HG03575 (cell line): ENCODE measurements at regions not wholly inside any gene's neighbourhood (a gene's known extent, or its start where the extent isn't known, plus 50 kb on each side); places are given as distances from the start of the nearest gene placed in this dataset.
"Not testable (repeated sequence)": the region's sequence is repeated elsewhere in the genome, so short reads cannot be mapped to it uniquely, and the experiment has no call there.

ENCODE experiments used
- ATAC-seq: cut with Tn5 transposase; IDR thresholded peaks from one replicate; pipeline ENCODE4 v1.9.1; 2021; ENCODE audit not compliant: unreplicated experiment, insufficient number of reproducible peaks, low FRiP score; ENCODE audit errors: extremely low read depth

DNA sequence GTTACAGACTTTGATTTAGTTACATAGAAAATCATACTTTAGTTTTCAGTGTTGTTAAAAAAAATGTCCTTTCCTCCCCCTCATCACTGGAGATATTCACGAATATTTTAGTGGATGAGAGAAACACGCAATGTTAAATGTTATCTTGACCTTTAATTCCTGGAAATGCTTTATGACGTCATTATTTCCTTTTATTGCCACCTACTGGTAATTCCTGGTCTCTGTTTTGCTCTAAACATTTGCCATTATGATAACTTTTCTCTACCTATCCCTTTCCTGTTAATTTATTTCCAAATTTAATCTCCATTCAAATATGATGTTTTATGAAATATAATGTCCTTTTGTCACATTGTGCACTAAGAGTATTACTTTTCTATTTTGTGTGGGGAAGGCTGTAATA, 770.6 kb downstream of the FAM181B start:
- no peak for ATAC-seq

DNA sequence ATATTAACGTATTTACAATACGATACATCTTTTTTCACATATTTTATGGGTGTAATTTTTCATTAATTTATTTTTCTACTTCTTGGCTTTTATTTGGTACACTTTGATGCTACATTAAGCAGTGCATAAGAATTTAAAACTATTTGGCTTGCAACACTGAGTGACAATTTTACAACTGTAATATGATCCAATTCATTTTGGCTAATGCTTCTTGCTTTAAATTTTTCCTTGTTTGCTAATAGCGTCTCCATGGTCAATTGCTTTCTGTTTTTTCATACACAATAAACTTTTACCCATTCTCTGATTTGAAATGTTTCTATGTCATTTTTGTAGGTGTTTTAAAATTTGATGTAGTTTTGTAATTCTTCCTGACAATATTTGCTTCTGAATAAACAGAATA, 773.2 kb downstream of the FAM181B start:
- no peak for ATAC-seq

DNA sequence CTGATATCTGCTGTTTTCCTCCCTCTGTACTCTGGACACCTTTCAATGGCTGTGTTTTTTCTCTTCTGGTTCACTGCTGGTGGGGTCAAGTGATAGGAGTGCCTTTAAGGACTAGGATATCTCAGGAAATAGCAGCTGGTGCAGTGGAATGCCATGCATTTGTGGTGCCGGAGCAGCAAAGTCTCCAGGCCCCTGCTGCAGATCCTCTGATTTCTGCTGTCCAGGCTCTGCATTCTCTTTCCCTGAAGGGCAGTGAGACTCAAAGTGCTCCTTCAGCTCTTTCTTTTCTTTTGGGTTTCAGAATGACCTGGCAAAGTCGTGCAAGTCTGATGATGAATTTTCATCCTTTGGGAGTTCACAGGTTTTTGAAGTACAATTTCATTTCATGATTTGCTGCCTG, 774.3 kb downstream of the FAM181B start:
- no peak for ATAC-seq

DNA sequence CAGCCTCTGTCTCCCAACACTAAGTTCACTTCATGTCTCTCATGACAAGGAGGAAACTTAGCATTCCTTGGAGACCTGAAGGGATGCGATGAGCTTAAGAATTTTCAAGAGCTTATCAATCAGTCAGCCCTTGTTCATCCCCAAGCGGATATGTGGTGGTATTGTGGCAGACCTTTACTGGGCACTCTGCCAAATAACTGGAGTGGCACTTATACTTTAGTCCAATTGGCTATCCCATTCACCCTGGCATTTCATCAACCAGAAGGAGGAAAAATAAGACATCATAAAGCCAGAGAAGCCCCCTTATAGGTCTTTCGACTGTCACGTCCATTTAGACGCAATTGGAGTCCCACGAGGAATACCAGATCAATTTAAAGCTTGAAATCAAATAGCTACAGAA, 779.4 kb downstream of the FAM181B start:
- not testable (repeated sequence) for ATAC-seq

DNA sequence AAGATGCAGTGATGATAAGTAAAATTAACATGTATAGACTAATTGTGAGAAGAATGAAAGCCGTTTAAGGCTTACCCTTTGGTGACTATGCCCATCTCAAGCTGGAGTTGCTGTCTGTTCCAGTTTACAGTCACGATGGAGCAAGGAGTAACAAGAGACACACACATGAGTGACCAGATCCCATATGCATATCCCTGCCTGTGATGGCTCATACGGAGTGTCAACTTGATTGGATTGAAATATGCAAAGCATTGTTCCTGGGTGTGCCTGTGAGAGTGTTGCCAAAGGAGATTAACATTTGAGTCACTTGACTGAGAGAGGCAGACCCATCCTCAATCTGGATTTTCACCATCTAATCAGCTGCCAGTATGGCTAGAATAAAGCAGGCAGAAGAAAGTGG, 786.8 kb downstream of the FAM181B start:
- ATAC-seq: no peak

DNA sequence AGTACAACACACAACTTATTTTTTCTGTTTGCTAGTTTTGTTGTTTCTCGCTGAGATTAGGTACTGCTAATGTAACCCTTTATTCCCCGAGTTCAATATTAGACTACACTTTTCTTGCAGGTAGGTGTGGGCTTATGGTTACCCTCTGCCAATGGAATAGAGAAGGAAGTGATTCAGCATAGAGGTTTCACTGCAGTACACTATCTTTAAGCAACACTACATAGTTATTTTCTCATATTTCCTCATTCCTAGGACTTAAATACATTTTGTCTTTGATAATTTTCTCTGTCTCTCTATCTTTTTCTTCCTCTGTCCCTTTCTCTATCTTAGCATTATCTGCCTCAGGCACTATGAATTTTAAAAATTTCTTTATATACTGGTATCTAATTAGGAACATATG, 791.0 kb downstream of the FAM181B start:
- no peak for ATAC-seq

DNA sequence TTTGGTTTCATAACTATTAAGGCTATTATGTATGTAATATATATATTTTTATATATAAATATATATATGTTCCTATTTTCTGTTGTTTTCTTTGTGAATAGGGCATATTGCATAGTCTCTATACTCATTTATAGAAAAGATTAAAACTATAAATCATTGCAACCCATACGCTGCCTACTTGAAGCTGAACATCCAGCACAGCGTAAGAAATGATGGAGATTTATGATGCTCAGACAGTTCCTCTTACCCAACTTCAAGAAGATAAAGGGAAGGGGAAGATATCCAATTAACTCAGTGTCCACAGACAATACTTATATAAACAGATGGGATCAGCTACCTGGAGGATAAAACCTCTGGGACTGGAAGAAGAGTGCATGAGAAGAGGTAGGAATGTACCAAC, 791.7 kb downstream of the FAM181B start:
- no peak for ATAC-seq

DNA sequence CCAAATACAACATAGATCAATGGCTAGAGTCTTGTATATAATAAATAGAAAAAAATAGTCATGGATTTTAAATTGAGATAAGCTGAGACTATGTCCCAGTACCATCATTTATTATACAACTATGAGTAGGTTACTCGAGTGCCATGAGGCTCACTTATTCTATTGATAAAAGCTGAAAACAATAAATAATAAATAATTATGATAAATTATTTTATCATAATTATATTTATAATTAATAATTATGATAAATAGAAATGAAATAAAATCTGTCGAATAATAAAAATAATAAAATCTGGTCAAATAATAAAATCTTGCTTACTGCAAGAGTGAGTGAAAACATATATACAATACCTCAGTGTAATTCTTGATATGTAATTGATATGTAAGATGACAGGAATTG, 801.4 kb downstream of the FAM181B start:
- no peak for ATAC-seq

DNA sequence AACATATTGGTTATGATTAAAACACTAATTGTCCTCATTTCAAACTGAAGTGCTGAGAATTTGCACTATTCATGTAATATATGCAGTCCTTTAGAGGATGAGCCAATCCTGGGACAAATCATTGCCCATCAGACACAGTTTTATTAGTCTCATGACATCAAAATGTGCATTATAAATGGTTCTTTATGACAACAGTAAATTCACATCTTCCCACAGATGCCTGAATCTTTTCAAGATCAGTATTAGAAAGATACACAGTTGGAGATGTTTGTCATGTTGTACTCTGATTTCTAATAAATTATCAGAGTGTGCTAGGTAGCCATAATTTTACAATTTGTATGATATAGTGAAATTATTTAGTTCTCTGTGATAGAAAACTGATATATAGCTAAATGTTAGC, 813.5 kb downstream of the FAM181B start:
- ATAC-seq: no peak

DNA sequence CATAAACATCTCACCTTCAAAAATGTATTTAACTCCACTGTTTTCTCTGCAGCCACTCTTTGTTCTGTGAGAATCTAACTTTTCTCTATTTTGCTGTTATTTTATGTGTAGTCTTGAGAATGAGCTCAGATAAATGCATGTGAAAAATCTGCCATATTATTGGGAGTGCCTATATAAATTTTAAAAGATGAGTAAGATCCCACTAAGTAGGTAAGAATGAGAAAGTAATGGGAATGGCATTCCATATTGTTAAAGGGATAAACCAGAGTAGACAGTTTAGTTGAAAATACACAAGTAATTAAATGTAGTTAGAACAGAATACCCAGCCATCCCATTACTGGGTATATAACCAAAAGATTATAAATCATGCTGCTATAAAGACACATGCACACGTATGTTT, 817.2 kb downstream of the FAM181B start:
- no peak for ATAC-seq

DNA sequence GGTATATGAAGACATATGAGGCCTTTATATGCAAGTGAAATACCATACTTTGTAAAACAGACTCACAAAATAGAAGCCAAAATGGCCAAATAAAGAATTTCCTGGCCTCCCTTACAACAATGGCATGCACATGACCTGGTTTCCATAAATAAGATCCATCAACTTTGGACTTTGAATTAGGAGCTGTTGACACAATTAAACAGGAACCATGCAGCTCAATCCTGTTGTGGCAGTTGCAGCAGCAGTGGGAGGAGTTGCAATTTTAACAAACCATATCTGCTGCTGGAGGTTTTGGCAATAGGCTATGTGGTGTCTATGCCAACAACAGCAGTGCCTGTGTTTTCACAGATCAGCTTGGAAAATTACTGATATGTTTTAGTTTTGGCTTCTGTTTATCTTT, 818.6 kb downstream of the FAM181B start:
- no peak for ATAC-seq

DNA sequence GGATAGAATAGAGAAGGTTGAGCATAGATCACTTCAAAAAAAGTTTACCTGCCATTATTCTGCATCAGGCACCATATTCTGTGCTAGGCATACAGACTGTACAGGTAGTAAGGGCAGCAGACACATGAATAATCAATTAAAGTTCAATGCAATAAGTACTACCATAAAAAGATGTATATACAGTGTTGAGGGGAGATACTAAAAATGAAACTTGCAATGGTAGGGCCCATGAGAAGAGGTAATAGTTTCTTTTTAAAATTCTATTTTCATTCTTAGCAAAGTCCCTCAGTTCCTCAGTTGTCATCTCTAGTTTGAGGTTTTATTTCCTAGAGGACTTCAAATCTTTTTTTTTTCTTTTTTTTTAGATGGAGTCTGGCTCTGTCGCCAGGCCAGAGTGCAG, 819.9 kb downstream of the FAM181B start:
- no peak for ATAC-seq

DNA sequence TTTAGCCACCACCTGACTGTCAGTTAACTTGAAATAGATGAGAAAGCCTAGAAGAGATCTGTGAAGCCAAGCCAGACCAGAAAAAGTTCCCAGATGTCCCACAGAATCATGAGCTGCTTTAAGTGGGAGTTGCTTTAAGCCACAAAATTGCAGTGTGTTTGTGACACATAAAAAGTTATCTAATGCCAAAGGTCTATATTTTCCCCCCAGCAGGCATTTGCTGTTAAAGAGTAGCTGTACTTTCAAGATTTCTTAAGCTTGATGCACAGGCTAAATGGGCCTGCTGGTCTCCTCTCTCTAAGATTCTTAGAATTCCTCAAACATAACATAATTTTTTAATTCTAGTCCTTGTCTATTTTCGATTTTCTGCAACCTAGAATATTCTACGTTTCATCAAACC, 825.7 kb downstream of the FAM181B start:
- ATAC-seq: no peak

DNA sequence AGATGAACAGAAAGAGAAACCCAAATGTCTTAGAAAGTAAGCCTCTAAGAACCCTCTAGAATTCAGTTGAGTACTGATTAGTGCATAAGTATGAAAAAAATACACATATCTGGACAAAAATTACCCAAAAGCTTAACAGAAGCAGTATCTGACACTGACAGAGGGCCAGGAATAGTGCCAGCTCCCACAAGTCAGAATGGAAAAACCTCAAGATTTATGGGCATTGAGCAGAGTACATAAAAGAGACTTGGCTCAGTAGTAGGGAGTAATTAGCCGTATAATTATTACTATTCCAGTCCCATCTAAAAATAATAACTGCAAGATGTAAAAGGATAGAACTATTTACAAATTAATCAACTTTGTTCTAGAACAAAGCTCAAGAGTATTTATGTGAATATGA, 834.5 kb downstream of the FAM181B start:
- ATAC-seq: no peak

DNA sequence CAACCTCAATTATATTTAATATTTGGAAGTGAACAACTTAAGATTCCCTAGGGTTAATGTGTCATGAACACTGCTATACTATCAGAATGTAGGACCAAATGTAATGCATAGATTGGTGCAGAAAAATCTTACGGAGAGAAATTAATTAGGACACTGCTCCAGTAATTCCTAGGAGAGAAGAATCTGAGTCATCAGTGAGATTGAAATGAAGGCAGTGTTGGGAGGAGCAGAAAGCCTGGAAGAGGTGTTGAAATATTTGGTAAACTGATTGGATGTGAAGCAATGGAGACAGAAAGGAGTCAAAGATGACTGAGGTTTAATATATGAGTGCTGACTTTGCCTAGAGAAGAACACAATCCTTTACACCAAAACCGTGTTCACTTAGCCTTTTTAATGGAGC, 836.0 kb downstream of the FAM181B start:
- ATAC-seq: no peak

DNA sequence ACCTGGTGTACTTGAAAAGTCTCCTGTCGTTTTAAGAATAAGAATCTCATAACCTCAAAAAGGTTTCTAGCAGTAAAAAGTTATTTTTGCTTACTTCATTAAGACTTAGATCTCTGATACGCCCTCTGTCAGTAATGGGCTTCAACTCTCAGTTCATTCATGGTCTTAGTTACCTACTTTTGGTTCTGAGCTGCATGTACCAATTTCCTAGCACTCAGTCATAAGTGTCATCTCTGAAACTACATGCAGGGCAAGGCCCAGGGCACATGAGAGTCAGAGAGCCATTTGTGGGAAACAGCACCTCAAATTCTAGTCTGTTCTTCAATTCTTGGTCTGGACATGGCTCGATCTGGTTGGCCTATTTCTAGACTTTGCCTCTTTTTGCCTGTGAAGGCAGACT, 838.4 kb downstream of the FAM181B start:
- no peak for ATAC-seq

DNA sequence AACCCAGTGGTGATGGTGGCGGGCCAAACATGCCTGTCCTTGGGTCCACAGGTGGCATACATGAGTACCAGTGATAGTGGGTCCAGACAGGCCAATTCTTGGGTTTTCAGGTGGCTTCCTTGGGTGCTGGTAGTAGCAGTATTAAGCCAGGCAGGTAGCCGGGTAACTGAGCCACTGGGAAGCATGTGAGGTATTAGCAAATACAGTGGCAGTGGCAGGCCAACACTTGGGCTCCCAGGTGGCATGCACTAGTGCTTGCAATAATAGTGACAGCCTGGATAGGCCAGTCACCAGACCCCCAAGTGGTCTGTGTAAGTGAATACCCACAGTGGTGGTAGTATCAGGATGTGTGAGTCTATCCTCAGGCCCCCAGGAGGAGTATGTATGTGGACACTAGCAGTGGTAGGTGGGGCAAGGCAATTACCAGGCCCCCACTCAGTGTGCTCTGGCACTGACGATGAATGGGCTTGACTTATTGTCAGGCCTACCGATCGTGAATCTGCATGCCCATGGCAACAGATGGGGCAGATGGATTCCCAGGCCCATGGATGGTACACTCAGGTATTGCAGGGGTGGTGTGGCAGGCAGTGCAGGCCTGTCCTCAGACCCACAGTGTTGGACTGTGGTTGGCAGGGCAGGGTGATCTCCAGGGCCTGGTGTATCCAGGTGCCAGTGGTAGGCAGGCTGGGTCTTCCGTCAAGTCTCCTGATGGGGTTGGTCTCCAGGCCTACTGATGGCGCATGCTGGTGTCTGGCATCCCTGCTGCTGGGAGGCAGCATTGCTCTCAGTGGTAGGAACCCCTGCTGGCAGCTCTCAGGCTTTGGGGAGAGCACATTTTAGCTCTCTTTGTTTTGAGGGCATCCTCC, 840.7 kb downstream of the FAM181B start:
- no peak for ATAC-seq

DNA sequence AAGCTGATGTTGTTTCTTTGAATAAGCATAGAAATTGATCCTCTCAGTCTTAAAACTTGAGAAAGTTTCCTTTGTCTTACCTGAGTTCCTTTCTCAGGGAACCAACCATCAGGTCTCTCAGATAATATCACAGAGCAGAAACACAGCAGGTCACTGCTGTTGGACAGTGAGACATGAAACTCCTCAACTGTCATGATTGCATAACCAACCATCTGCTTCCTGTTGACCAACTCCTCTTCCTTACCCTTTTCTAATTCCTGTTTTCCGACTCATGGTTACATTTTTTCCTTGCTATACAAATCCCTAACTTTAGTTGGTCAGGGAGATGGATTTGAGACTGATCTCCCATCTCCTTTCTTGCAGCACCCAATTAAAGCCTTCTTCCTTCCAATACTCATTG, 845.3 kb downstream of the FAM181B start:
- ATAC-seq: no peak

DNA sequence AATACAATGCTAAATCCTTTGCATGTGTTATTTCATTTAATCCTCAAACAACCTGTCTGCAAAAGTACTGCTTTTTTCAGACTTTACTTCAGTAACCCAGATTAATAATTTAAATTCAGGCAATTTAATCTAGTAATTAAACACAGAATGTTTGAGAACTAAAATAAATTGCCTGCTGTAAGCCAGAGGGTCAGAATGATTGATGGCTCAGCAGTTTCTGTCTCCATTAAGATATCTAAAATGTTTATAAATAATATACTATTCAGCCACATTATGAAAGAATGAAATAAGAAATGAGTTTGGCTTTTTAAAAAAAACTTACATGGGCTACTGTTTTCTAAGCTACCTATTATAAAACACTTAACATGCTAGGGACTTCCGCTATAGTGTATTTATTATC, 846.0 kb downstream of the FAM181B start:
- ATAC-seq: no peak

DNA sequence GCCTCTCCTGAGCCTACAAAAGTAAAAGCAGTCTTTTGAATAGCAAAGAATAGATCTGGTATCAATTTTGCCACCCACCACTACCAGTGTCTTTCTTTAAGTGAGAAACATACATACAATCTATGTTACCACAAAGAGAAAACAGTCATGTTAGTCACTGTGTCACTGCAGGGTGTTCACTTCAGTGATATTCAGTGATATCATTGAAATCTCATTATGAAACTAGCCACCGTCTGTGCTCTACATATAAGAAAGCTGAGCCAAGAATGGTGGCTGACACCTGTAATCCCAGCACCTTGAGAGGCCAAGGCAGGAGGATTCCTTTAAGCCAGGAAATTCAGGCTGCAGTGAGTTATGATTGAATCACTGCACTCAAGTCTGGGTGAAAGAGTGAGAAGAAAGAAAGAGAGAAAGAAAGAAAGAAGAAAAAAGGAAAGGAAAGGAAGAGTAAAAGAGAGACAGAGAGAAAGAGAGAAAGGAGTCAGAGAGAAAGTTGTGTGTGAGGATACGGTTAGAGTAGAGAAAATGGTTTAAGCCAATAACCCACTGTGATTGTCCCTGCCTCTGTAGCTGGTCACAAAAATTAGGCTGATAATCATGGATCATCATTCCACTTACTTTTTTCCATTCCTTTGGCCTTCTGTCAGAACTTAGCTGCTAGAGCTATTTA, 847.1 kb downstream of the FAM181B start:
- no peak for ATAC-seq

DNA sequence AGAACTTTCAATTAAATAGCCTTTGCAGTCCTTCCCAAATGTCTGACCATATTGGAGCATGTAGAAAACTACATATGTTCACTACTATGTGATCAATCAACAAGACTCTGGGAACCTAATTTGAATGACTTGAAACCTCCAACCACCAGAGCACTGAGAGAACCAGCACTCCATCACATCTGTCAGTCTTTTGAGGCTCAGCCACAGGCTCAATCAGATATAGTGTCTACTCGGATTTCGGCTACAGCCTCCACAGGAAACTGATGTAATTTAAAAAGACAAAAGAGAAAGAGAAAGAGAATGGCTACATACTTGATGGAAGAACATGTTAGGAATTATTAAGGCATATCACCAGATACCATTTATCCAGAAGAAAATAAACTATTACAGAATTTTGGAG, 859.0 kb downstream of the FAM181B start:
- ATAC-seq: peak; percentile 26
